GM12874 (cell line): ENCODE measurements at regions not wholly inside any gene's neighbourhood (a gene's known extent, or its start where the extent isn't known, plus 50 kb on each side); places are given as distances from the start of the nearest gene placed in this dataset.

ENCODE experiments used
- CTCF ChIP-seq: IDR thresholded peaks from 2 replicates; pipeline ENCODE4 v1.5.1; 2011; ENCODE audit warnings: low read depth, mild to moderate bottlenecking, control low read depth, low read length, moderate library complexity; ENCODE audit not compliant: insufficient read depth

GRCh38 chr2:120984452-120985173 lies 248.9 kb downstream of the GLI2 start:
- no peak for TF ChIP-seq CTCF

- no peak for TF ChIP-seq CTCF
Measured at GRCh38 chr2:120985174-120985996, 249.7 kb downstream of the GLI2 start.

GRCh38 chr2:120985997-120986651 lies 250.5 kb downstream of the GLI2 start:
- no peak for TF ChIP-seq CTCF

- TF ChIP-seq CTCF: no peak
Measured at GRCh38 chr2:120986898-120987650, 251.4 kb downstream of the GLI2 start.

- TF ChIP-seq CTCF: no peak
Measured at GRCh38 chr2:120988051-120988699, 252.5 kb downstream of the GLI2 start.

- no peak for TF ChIP-seq CTCF
Measured at GRCh38 chr2:120988700-120989511, 253.2 kb downstream of the GLI2 start.
